Thyroid gland (tissue), 4 donors: ENCODE measurements at regions not wholly inside any gene's neighbourhood (a gene's known extent, or its start where the extent isn't known, plus 50 kb on each side); places are given as distances from the start of the nearest gene placed in this dataset.

Experiments
- DNase-seq, 2 donors: peaks; one replicate each; pipeline ENCODE4 v3.0.0-alpha.2; 2019
- H3K27ac ChIP-seq, 3 donors: fragments of 200-600 bp; sonication (generic); 1 replicate in 2 of 3; 2 replicates in 1 of 3; pipeline ENCODE4 v1.5.1; 2016 to 2019; ENCODE audit warnings: mild to moderate bottlenecking in 1 of 3, moderate library complexity in 1 of 3
- H3K27me3 ChIP-seq: fragments of 200-600 bp; sonication (generic); one replicate; pipeline ENCODE4 v1.5.1; 2019
- H3K36me3 ChIP-seq, 2 donors: fragments of 200-600 bp; sonication (generic); one replicate each; pipeline ENCODE4 v1.5.1; 2016 to 2019
- H3K4me1 ChIP-seq, 2 donors: fragments of 200-600 bp; sonication (generic); one replicate each; pipeline ENCODE4 v1.5.1; 2017 to 2019
- H3K4me3 ChIP-seq, 3 donors: fragments of 200-600 bp; sonication (generic); replicated peaks in 1 of 3; 1 replicate in 2 of 3; 2 replicates in 1 of 3; pipeline ENCODE4 v1.5.1; 2016; ENCODE audit warnings: mild to moderate bottlenecking in 1 of 3
- H3K9me3 ChIP-seq: fragments of 200-600 bp; sonication (generic); one replicate; pipeline ENCODE4 v1.5.1; 2017
- POLR2A ChIP-seq, 2 donors: fragments of 450-650 bp; IDR thresholded peaks; one replicate each; pipeline ENCODE4 v1.6.1; 2017; ENCODE audit warnings: antibody characterized with exemption in 2 of 2, mild to moderate bottlenecking in 2 of 2, moderate library complexity in 1 of 2
- WGBS, 2 donors: methylation state at CpG; one replicate each; pipeline ENCODE4 v1.1.5; 2017; 5-methylcytosine and 5-hydroxymethylcytosine counted together
- intact Hi-C: fragments of 100-400 bp; cut with DNase I; formaldehyde crosslinking; loops from one replicate; pipeline ENCODE4 v1.15.1; 2023
- TF ChIP-seq, protein P1 (sequence below), 6 experiments: fragments of 200-600 bp in 3 of 6; fragments of 450-650 bp in 3 of 6; sonication (generic) in 3 of 6; IDR thresholded peaks; one replicate each; pipeline ENCODE4 v1.5.1; 2016 to 2019; ENCODE audit warnings: antibody characterized with exemption in 6 of 6, mild to moderate bottlenecking in 2 of 6, inconsistent platforms in 1 of 6, moderate library complexity in 1 of 6

GRCh38 chr4:85114526-85114925 lies 148.0 kb upstream of the WDFY3 start:
- Histone ChIP-seq H3K27me3 (no peaks in the 10 kb centered on the region), H3K9me3 (no peaks in the 10 kb centered on the region), H3K36me3 (no peaks in the 10 kb centered on the region), H3K27ac (no peak overlapping the region), H3K4me3 (no peak overlapping the region), H3K4me1 (no peaks in the 10 kb centered on the region)
- DNase-seq, result no peak
- WGBS, 2 donors, result 43 to 51% methylated on average over 3 of the region's 3 CpGs
- intact Hi-C loops, result no loop called here
- no peak for TF ChIP-seq POLR2A (IDR thresholded peaks at IDR 0.05)
- TF ChIP-seq, protein P1, sequence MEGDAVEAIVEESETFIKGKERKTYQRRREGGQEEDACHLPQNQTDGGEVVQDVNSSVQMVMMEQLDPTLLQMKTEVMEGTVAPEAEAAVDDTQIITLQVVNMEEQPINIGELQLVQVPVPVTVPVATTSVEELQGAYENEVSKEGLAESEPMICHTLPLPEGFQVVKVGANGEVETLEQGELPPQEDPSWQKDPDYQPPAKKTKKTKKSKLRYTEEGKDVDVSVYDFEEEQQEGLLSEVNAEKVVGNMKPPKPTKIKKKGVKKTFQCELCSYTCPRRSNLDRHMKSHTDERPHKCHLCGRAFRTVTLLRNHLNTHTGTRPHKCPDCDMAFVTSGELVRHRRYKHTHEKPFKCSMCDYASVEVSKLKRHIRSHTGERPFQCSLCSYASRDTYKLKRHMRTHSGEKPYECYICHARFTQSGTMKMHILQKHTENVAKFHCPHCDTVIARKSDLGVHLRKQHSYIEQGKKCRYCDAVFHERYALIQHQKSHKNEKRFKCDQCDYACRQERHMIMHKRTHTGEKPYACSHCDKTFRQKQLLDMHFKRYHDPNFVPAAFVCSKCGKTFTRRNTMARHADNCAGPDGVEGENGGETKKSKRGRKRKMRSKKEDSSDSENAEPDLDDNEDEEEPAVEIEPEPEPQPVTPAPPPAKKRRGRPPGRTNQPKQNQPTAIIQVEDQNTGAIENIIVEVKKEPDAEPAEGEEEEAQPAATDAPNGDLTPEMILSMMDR (IDR thresholded peaks at IDR 0.05), result no peak

DNA sequence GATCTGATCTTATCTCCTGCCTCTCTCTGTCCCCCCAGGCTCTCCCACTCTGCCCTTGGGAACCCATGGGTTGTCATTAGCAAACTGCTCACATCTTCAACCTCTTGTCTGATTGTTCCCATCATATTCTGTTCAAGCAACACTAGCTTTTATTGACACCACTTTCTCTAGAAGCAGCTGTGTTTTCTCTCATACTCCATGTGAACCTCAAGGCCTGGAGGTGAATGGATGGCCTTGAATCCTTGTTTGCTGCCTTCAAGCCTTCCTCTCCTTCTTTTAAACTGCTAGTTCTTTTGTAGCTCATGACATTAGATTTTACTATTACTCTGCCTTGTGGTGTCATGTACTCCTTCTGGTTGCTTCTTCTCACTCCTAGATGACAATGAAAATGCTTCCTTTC lies 149.5 kb upstream of the WDFY3 start:
- Histone ChIP-seq H3K4me3 (no peak overlapping the region), H3K4me1 (no peaks in the 10 kb centered on the region), H3K36me3 (no peaks in the 10 kb centered on the region), H3K27ac (no peak overlapping the region), H3K9me3 (no peaks in the 10 kb centered on the region), H3K27me3 (no peaks in the 10 kb centered on the region)
- TF ChIP-seq, protein P1 (IDR thresholded peaks at IDR 0.05), result no peak
- no peak for TF ChIP-seq POLR2A (IDR thresholded peaks at IDR 0.05)
- intact Hi-C loops, result no loop called here
- DNase-seq, result no peak

DNA sequence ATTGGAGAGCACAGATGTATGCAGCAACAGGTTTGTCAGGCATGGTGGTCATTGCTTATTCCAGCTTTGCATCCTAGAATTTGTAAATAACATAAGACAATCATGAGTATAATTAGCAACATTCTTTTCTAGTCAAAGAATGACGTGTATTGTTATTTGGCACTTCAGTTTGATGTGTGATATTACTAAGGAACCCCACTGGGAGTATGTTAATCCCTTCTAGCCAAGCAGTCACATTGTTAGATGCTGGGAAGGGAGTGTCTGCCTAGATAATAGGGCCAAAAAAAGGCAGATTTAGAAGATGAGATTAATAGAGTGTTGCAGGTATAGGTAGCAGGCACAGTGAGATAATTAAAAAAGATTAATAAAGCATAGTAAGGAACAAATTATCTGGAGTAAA lies 159.2 kb upstream of the WDFY3 start:
- Histone ChIP-seq H3K27ac (no peak overlapping the region), H3K36me3 (no peaks in the 10 kb centered on the region), H3K9me3 (no peaks in the 10 kb centered on the region), H3K4me3 (no peak overlapping the region), H3K27me3 (no peaks in the 10 kb centered on the region), H3K4me1 (no peaks in the 10 kb centered on the region)
- intact Hi-C loops, result no loop called here
- TF ChIP-seq, protein P1 (IDR thresholded peaks at IDR 0.05), result no peak
- TF ChIP-seq POLR2A (IDR thresholded peaks at IDR 0.05), result no peak
- no peak for DNase-seq
- 46 to 56% methylated on average over 1 of the region's 1 CpG for WGBS, 2 donors

GRCh38 chr4:85126991-85127591 lies 160.6 kb upstream of the WDFY3 start:
- intact Hi-C loops, result no loop called here
- 84 to 86% methylated on average over 6 of the region's 6 CpGs for WGBS, 2 donors
- no peaks in the 10 kb centered on the region for H3K36me3 ChIP-seq
- no peaks in the 10 kb centered on the region for H3K27me3 ChIP-seq
- no peaks in the 10 kb centered on the region for H3K9me3 ChIP-seq
- H3K27ac ChIP-seq, result no peak overlapping the region
- no peak for DNase-seq
- H3K4me1 ChIP-seq, result no peaks in the 10 kb centered on the region
- no peak overlapping the region for H3K4me3 ChIP-seq
- TF ChIP-seq, protein P1 (IDR thresholded peaks at IDR 0.05), result no peak
- TF ChIP-seq POLR2A (IDR thresholded peaks at IDR 0.05), result no peak

- 31 to 32% methylated on average over 10 of the region's 10 CpGs for WGBS, 2 donors
- no peak for TF ChIP-seq POLR2A (IDR thresholded peaks at IDR 0.05)
- TF ChIP-seq, protein P1 (IDR thresholded peaks at IDR 0.05), result peak in 4 of 6 experiments; percentile 35 to 42 (median 41)
- peak; percentile 33 to 38 for DNase-seq
- Histone ChIP-seq H3K9me3 (no peaks in the 10 kb centered on the region), H3K4me3 (no peak overlapping the region), H3K36me3 (no peaks in the 10 kb centered on the region), H3K27me3 (no peaks in the 10 kb centered on the region), H3K4me1 (no peaks in the 10 kb centered on the region), H3K27ac (no peak overlapping the region)
- intact Hi-C loops, result no loop called here
Observed at GRCh38 chr4:85127653-85128052, 161.2 kb upstream of the WDFY3 start.
